Prostate gland (tissue), 2 donors: ENCODE measurements at regions not wholly inside any gene's neighbourhood (a gene's known extent, or its start where the extent isn't known, plus 50 kb on each side); places are given as distances from the start of the nearest gene placed in this dataset.

ENCODE experiments used
- POLR2A ChIP-seq: fragments of 450-650 bp; IDR thresholded peaks from one replicate; pipeline ENCODE4 v1.6.1; 2016; ENCODE audit warnings: antibody characterized with exemption, mild to moderate bottlenecking
- POLR2AphosphoS5 ChIP-seq: sonication (generic); formaldehyde crosslinking; IDR thresholded peaks from one replicate; pipeline ENCODE4 v1.6.1; 2017; ENCODE audit warnings: antibody characterized with exemption
- TF ChIP-seq, protein P1 (sequence below), 4 experiments: fragments of 200-600 bp in 2 of 4; fragments of 450-650 bp in 2 of 4; sonication (generic) in 2 of 4; IDR thresholded peaks; 1 replicate in 3 of 4; 2 replicates in 1 of 4; pipeline ENCODE4 v1.5.1; 2016 to 2019; ENCODE audit warnings: antibody characterized with exemption in 4 of 4, mild to moderate bottlenecking in 2 of 4, moderate library complexity in 2 of 4

DNA sequence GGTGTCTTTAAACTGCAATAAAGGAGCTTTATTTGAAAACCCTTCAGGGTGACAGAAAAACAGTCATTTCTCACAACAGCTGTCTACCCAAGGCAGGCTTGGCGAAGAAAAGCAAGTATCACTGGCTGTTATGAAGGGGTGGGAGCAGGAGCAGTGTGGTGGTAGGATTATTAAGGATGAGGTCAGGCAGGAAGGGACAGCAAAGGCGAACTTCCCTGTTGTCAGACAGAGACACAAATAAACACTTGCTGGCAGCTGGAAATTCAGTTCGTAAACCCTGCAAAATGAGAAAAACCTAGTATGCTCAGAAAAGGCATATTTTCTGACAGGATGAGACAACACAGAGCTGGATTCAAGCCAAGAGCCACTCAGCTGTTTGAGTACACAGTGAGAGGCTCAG, 416.3 kb upstream of the CDH5 start:
- TF ChIP-seq, protein P1, sequence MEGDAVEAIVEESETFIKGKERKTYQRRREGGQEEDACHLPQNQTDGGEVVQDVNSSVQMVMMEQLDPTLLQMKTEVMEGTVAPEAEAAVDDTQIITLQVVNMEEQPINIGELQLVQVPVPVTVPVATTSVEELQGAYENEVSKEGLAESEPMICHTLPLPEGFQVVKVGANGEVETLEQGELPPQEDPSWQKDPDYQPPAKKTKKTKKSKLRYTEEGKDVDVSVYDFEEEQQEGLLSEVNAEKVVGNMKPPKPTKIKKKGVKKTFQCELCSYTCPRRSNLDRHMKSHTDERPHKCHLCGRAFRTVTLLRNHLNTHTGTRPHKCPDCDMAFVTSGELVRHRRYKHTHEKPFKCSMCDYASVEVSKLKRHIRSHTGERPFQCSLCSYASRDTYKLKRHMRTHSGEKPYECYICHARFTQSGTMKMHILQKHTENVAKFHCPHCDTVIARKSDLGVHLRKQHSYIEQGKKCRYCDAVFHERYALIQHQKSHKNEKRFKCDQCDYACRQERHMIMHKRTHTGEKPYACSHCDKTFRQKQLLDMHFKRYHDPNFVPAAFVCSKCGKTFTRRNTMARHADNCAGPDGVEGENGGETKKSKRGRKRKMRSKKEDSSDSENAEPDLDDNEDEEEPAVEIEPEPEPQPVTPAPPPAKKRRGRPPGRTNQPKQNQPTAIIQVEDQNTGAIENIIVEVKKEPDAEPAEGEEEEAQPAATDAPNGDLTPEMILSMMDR (IDR thresholded peaks at IDR 0.05), result no peak
- TF ChIP-seq POLR2A (no peak), POLR2AphosphoS5 (no peak)
